Heart left ventricle (tissue), 16 donors: ENCODE measurements at regions not wholly inside any gene's neighbourhood (a gene's known extent, or its start where the extent isn't known, plus 50 kb on each side); places are given as distances from the start of the nearest gene placed in this dataset.

Experiments used
- ATAC-seq, 4 donors: fragments of 200-7000 bp; cut with Tn5 transposase; one replicate each; pipeline ENCODE4 v1.9.1; 2020 to 2022; ENCODE audit warnings: moderate library complexity in 4 of 4, mild to moderate bottlenecking in 3 of 4, moderate number of reproducible peaks in 1 of 4
- DNase-seq, 5 donors: peaks; one replicate each; pipeline ENCODE4 v3.0.0-alpha.2; 2020
- H3K27ac ChIP-seq, 12 donors: fragments of 200-600 bp; sonication (generic) in 4 of 12; one replicate each; pipeline versions ENCODE4 v1.5.0 to v1.8.0; 2016 to 2022; ENCODE audit warnings: mild to moderate bottlenecking in 2 of 12
- H3K27me3 ChIP-seq, 9 donors: fragments of 200-600 bp; sonication (generic) in 2 of 9; one replicate each; pipeline versions ENCODE4 v1.5.1 to v1.8.0; 2016 to 2022; ENCODE audit warnings: mild to moderate bottlenecking in 3 of 9
- H3K36me3 ChIP-seq, 9 donors: fragments of 200-600 bp; sonication (generic) in 2 of 9; one replicate each; pipeline versions ENCODE4 v1.5.0 to v1.8.0; 2018 to 2022; ENCODE audit warnings: mild to moderate bottlenecking in 2 of 9
- H3K4me1 ChIP-seq, 12 donors: fragments of 200-600 bp; sonication (generic) in 4 of 12; one replicate each; pipeline versions ENCODE4 v1.5.0 to v1.8.0; 2016 to 2022; ENCODE audit warnings: mild to moderate bottlenecking in 3 of 12
- H3K4me3 ChIP-seq, 12 donors: fragments of 200-600 bp; sonication (generic) in 4 of 12; one replicate each; pipeline versions ENCODE4 v1.5.0 to v1.8.0; 2017 to 2022; ENCODE audit warnings: mild to moderate bottlenecking in 9 of 12, moderate library complexity in 4 of 12
- H3K9me3 ChIP-seq, 12 donors: fragments of 200-600 bp; sonication (generic) in 4 of 12; one replicate each; pipeline versions ENCODE4 v1.5.0 to v1.8.0; 2016 to 2022; ENCODE audit warnings: mild to moderate bottlenecking in 1 of 12
- CTCF ChIP-seq, 12 donors: fragments of 200-600 bp; sonication (generic) in 4 of 12; IDR thresholded peaks; one replicate each; pipeline versions ENCODE4 v1.5.0 to v1.8.0; 2018 to 2022; ENCODE audit warnings: antibody characterized with exemption in 12 of 12, mild to moderate bottlenecking in 5 of 12
- POLR2A ChIP-seq, 2 donors: fragments of 450-650 bp; IDR thresholded peaks; one replicate each; pipeline ENCODE4 v1.6.1; 2017; ENCODE audit warnings: antibody characterized with exemption in 2 of 2, mild to moderate bottlenecking in 2 of 2, moderate library complexity in 2 of 2
- WGBS, 4 donors: extraction: QIAGEN DNeasy Blood & Tissue Kit in 2 of 4; methylation state at CpG; one replicate each; pipeline versions ENCODE4 v1.1.5 to v1.1.7; 2013 to 2018; 5-methylcytosine and 5-hydroxymethylcytosine counted together
- intact Hi-C, 10 donors: fragments of 100-400 bp; cut with DNase I; formaldehyde crosslinking; loops; one replicate each; pipeline versions ENCODE4 v1.11.1 to v1.14.2; 2022
- donor health status: ischemic (EF 13 %, LVEDD 7.1; RV severe dilation, severe dysfunction).
- donor health status: healthy with polysubstance abuse.
- donor health status: DM: no; HTN: yes; CAD: no.
- donor health status: DM: no; HTN: no; CAD: no.
- donor health status: ischemic (EF 25% LVEDD 6.9; RV normal size, moderate dysfunction).
- donor health status: ischemic (EF 25% LVEDD 5.7; RV mildly dilated, moderate dysfunction).
- donor health status: healthy.
- donor health status: DM: yes; HTN: yes; CAD: no.
- donor health status: ischemic (EF 35%, LVEDD 5.7; RV mildly dilated, moderate dysfunction).
- donor health status: nonischemic (EF 11% LVEDD 7.7; RV severe dilation, severe dysfunction).
- donor health status: DM: yes; HTN: yes; CAD: no.
- donor health status: PGD.
- donor health status: ischemic (EF 29% LVEDD 5.4; RV normal size, mild dysfunction).
- donor health status: nonischemic (EF 23%, LVEDD 6.1; RV moderate dilation, normal function).

GRCh38 chr20:16672299-16672698, 57.5 kb upstream of the SNRPB2 start:
- no peak overlapping the region for H3K27ac ChIP-seq
- H3K27me3 ChIP-seq: no peaks in the 10 kb centered on the region
- H3K4me1 ChIP-seq: no peaks in the 10 kb centered on the region
- 62 to 70% (median 67%) methylated on average over 4 of the region's 4 CpGs for WGBS, 4 donors
- TF ChIP-seq CTCF (IDR thresholded peaks at IDR 0.05): no peak
- no peak for TF ChIP-seq POLR2A (IDR thresholded peaks at IDR 0.05)
- ATAC-seq (no peak), DNase-seq (no peak)
- intact Hi-C loops: no loop called here
- H3K36me3 ChIP-seq: no peaks in the 10 kb centered on the region
- H3K4me3 ChIP-seq: no peak overlapping the region
- peaks cover 0 to 12% (median 1%) of the 10 kb centered on the region in 12 donors for H3K9me3 ChIP-seq

DNA sequence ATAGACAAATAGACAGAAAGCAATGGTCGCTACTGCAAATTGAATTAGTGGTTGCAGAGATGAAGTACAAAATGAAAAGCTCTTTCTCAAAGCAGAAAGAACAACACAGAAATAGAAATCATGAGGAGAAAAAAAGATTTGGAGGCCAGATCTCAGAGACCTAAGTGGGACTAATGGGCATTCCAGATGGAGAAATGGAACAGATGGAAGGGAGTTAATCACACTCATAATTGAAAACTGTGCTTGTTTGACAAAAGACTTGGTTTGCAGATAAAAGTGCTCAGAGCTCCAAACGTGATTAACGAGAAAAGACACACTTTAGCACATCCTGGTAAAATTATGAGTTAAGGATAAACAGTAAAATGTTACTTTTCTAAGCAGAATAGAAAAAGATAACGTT, 58.1 kb upstream of the SNRPB2 start:
- WGBS, 4 donors: 55 to 69% (median 58%) methylated on average over 4 of the region's 4 CpGs
- H3K36me3 ChIP-seq: no peaks in the 10 kb centered on the region
- no peak overlapping the region for H3K27ac ChIP-seq
- H3K9me3 ChIP-seq: peaks cover 0 to 12% (median under 1%) of the 10 kb centered on the region in 12 donors
- no peaks in the 10 kb centered on the region for H3K4me1 ChIP-seq
- TF ChIP-seq POLR2A (IDR thresholded peaks at IDR 0.05) (no peak), CTCF (IDR thresholded peaks at IDR 0.05) (no peak)
- ATAC-seq (no peak), DNase-seq (no peak)
- H3K4me3 ChIP-seq: no peak overlapping the region
- intact Hi-C loops: no loop called here
- no peaks in the 10 kb centered on the region for H3K27me3 ChIP-seq

GRCh38 chr20:16666272-16666671, 63.6 kb upstream of the SNRPB2 start:
- intact Hi-C loops: no loop called here
- no peaks in the 10 kb centered on the region for H3K27me3 ChIP-seq
- H3K36me3 ChIP-seq: no peaks in the 10 kb centered on the region
- ATAC-seq (no peak), DNase-seq (no peak)
- no peaks in the 10 kb centered on the region for H3K9me3 ChIP-seq
- WGBS, 4 donors: 41 to 62% (median 48%) methylated on average over 3 of the region's 3 CpGs
- peaks cover 0 to 5% (median 0%) of the 10 kb centered on the region in 12 donors for H3K4me1 ChIP-seq
- no peak overlapping the region for H3K4me3 ChIP-seq
- no peak overlapping the region for H3K27ac ChIP-seq
- TF ChIP-seq CTCF (IDR thresholded peaks at IDR 0.05): peak in 1 of 12 donors; percentile 11
- no peak for TF ChIP-seq POLR2A (IDR thresholded peaks at IDR 0.05)

DNA sequence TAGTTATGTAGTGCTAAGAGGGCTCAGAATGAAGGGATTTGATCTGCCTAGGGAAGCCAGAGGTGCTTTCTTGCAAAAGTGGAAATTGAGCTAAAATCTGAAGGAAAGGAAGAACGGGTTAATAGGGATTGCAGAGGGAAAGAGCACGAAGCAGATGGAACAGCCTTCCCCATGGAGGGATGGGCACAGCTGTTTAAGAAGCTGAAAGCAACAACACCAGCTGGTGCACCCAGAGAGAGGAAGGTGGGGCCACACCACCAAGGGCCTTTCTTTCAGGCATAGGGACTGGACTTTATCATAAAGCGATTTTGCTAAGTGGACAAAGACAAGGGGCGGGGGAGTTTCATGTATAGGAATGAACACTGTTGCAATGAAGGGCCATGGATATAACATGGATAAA, 65.8 kb upstream of the SNRPB2 start:
- no peak overlapping the region for H3K27ac ChIP-seq
- peaks cover 0 to 5% (median 0%) of the 10 kb centered on the region in 12 donors for H3K4me1 ChIP-seq
- no peak overlapping the region for H3K4me3 ChIP-seq
- H3K36me3 ChIP-seq: no peaks in the 10 kb centered on the region
- ATAC-seq (no peak), DNase-seq (no peak)
- intact Hi-C loops: no loop called here
- peaks cover 0 to 6% (median 0%) of the 10 kb centered on the region in 9 donors for H3K27me3 ChIP-seq
- no peaks in the 10 kb centered on the region for H3K9me3 ChIP-seq
- WGBS, 4 donors: 64 to 74% (median 71%) methylated on average over 4 of the region's 4 CpGs
- TF ChIP-seq POLR2A (IDR thresholded peaks at IDR 0.05) (no peak), CTCF (IDR thresholded peaks at IDR 0.05) (no peak)
